Lower leg skin (tissue), 4 donors: ENCODE measurements at regions not wholly inside any gene's neighbourhood (a gene's known extent, or its start where the extent isn't known, plus 50 kb on each side); places are given as distances from the start of the nearest gene placed in this dataset.

Experiments used
- DNase-seq, 2 donors: peaks; one replicate each; pipeline ENCODE4 v3.0.0-alpha.2; 2019; ENCODE audit warnings: low spot score in 2 of 2
- H3K4me3 ChIP-seq: fragments of 200-600 bp; sonication (generic); 2 replicates; pipeline ENCODE4 v1.5.1; 2017; ENCODE audit warnings: mild to moderate bottlenecking, low read depth; ENCODE audit not compliant: poor library complexity, severe bottlenecking
- POLR2A ChIP-seq, 2 donors: fragments of 450-650 bp; IDR thresholded peaks; one replicate each; pipeline ENCODE4 v1.6.1; 2016 to 2017; ENCODE audit warnings: antibody characterized with exemption in 2 of 2, mild to moderate bottlenecking in 1 of 2, moderate library complexity in 1 of 2
- WGBS, 2 donors: methylation state at CpG; one replicate each; pipeline ENCODE4 v1.1.5; 2018; 5-methylcytosine and 5-hydroxymethylcytosine counted together
- intact Hi-C: fragments of 100-400 bp; cut with DNase I; formaldehyde crosslinking; loops from one replicate; pipeline ENCODE4 v1.15.0; 2023; ENCODE audit warnings: low total_unique reads
- TF ChIP-seq, protein P1 (sequence below), 3 donors: fragments of 450-650 bp; IDR thresholded peaks; one replicate each; pipeline ENCODE4 v1.5.1; 2016; ENCODE audit warnings: antibody characterized with exemption in 3 of 3, mild to moderate bottlenecking in 3 of 3, moderate library complexity in 2 of 3

GRCh38 chr16:51388516-51388951, 237.5 kb upstream of the SALL1 start:
- WGBS, 2 donors = 63 to 76% methylated on average over 6 of the region's 6 CpGs
- intact Hi-C loops = no loop called here
- DNase-seq = no peak
- H3K4me3 ChIP-seq = no peak overlapping the region
- TF ChIP-seq POLR2A (IDR thresholded peaks at IDR 0.05) = no peak
- TF ChIP-seq, protein P1, sequence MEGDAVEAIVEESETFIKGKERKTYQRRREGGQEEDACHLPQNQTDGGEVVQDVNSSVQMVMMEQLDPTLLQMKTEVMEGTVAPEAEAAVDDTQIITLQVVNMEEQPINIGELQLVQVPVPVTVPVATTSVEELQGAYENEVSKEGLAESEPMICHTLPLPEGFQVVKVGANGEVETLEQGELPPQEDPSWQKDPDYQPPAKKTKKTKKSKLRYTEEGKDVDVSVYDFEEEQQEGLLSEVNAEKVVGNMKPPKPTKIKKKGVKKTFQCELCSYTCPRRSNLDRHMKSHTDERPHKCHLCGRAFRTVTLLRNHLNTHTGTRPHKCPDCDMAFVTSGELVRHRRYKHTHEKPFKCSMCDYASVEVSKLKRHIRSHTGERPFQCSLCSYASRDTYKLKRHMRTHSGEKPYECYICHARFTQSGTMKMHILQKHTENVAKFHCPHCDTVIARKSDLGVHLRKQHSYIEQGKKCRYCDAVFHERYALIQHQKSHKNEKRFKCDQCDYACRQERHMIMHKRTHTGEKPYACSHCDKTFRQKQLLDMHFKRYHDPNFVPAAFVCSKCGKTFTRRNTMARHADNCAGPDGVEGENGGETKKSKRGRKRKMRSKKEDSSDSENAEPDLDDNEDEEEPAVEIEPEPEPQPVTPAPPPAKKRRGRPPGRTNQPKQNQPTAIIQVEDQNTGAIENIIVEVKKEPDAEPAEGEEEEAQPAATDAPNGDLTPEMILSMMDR (IDR thresholded peaks at IDR 0.05) = no peak

GRCh38 chr16:51383909-51384308, 232.8 kb upstream of the SALL1 start:
- DNase-seq = no peak
- intact Hi-C loops = no loop called here
- H3K4me3 ChIP-seq = no peak overlapping the region
- WGBS, 2 donors = 43 to 56% methylated on average over 3 of the region's 3 CpGs
- TF ChIP-seq, protein P1 (IDR thresholded peaks at IDR 0.05) = no peak
- TF ChIP-seq POLR2A (IDR thresholded peaks at IDR 0.05) = no peak

- intact Hi-C loops = no loop called here
- WGBS, 2 donors = 81 to 95% methylated on average over 1 of the region's 1 CpG
- no peak for DNase-seq
- no peak overlapping the region for H3K4me3 ChIP-seq
- TF ChIP-seq, protein P1 (IDR thresholded peaks at IDR 0.05) = no peak
- TF ChIP-seq POLR2A (IDR thresholded peaks at IDR 0.05) = no peak
These were observed 231.9 kb upstream of the SALL1 start for GRCh38 chr16:51382940-51383339.

DNA sequence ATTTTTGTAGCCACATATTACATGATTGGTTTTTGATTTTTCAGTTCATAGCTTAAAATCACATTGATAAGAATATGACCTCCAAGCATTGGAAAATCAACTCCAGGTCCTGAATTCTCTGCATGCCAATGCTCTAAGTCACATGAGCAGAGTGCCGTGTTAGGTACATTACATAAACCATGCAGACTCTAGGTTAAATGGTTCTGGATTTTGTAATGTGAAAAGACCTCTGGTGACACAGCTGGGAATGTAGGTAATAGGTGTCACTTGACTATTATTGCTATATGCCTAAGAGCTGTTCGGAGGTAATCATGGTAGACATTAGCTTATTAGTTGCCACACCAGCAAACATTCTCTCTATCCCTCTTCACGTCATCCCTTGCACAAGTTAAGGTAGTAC, 231.1 kb upstream of the SALL1 start:
- H3K4me3 ChIP-seq = no peak overlapping the region
- intact Hi-C loops = no loop called here
- TF ChIP-seq POLR2A (IDR thresholded peaks at IDR 0.05) = no peak
- TF ChIP-seq, protein P1 (IDR thresholded peaks at IDR 0.05) = no peak
- no peak for DNase-seq
- WGBS, 2 donors = 71 to 78% methylated on average over 3 of the region's 3 CpGs

DNA sequence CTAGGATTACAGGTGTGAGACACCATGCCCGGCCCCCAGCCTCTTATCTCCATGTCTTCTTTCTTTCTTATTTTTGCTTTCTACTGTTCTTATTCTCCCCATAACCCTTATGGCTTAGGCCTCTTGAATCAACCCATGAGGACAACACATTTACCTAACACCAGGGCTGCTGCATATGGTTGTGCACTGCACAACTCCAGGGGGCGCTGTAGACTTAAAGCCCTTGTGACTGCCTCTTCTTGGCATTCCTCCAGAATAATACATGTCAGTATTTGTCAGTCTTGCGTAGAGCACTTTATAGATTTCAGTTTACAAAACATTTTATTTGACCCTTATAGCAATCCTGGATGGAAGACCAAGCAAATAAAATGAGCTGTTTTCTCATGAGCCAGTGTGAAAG, 225.0 kb upstream of the SALL1 start:
- DNase-seq = no peak
- 80 to 85% methylated on average over 3 of the region's 3 CpGs for WGBS, 2 donors
- TF ChIP-seq, protein P1 (IDR thresholded peaks at IDR 0.05) = no peak
- TF ChIP-seq POLR2A (IDR thresholded peaks at IDR 0.05) = no peak
- no peak overlapping the region for H3K4me3 ChIP-seq
- intact Hi-C loops = no loop called here

DNA sequence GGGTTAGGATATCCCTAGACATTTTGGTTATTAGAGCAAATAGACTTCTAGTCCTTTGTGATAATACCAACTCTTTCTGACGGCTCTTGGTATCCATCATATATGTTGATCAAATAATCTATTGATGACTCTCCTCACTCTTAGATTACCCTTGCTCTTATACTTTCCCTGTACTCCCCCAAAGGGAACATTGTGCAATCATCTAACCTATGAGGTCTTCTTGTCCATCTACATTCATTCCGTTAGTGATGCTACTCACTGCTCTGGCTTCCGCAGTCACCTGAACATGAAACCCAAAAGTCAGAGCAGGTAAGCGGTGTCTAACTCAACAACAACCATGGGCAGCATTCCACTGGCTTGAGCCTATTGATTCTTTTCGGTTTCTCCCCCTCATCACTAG, 223.7 kb upstream of the SALL1 start:
- intact Hi-C loops = no loop called here
- 86 to 91% methylated on average over 5 of the region's 5 CpGs for WGBS, 2 donors

More for the DNA sequence above, 223.7 kb upstream of the SALL1 start:
- no peak for DNase-seq
- TF ChIP-seq POLR2A (IDR thresholded peaks at IDR 0.05) = no peak
- TF ChIP-seq, protein P1 (IDR thresholded peaks at IDR 0.05) = no peak
- no peak overlapping the region for H3K4me3 ChIP-seq
